Choroid plexus epithelial cell (primary cell): ENCODE measurements at regions not wholly inside any gene's neighbourhood (a gene's known extent, or its start where the extent isn't known, plus 50 kb on each side); places are given as distances from the start of the nearest gene placed in this dataset.

ENCODE experiments used
- DNase-seq: peaks from one replicate; pipeline ENCODE4 v3.0.0-alpha.2; 2010; ENCODE audit warnings: low read depth
- H3K4me3 ChIP-seq: 2 replicates; pipeline ENCODE4 v1.5.1; 2011; ENCODE audit warnings: low read depth, mild to moderate bottlenecking, control low read depth, low read length, moderate library complexity
- TF ChIP-seq, protein P1 (sequence below): conservative IDR thresholded peaks from 2 replicates; pipeline ENCODE4 v1.5.1; 2011; ENCODE audit warnings: low read depth, mild to moderate bottlenecking, control low read depth, inconsistent platforms, low read length, moderate library complexity

DNA sequence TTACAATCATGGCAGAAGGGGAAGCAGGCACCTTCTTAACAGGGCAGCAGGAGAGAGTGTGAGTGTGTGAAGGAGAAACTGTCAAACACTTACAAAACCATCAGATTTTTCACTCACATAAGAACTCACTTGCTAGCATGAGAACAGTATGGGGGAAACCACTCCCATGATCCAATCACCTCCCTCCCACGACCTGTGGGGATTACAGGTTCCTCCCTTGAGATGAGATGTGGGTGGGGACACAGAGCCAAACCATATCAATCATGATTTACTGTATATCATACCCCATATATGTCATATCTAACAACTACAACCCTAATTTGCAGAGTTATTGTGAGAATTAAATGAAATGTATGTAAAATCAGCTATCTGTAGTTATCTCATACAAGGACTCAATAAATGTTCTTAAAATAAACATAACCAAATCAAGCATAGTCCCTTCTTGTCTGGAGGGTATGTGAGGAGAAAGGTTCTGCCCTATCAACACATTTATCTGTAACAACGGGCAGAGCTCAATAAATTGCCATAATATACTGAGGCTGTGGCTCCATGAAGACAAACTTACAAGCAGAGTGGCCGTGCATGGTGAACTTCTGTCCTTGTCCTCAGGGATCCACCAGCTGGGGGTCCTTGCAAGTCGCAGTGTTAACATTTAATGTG lies 504.7 kb downstream of the SOX2 start:
- TF ChIP-seq, protein P1, sequence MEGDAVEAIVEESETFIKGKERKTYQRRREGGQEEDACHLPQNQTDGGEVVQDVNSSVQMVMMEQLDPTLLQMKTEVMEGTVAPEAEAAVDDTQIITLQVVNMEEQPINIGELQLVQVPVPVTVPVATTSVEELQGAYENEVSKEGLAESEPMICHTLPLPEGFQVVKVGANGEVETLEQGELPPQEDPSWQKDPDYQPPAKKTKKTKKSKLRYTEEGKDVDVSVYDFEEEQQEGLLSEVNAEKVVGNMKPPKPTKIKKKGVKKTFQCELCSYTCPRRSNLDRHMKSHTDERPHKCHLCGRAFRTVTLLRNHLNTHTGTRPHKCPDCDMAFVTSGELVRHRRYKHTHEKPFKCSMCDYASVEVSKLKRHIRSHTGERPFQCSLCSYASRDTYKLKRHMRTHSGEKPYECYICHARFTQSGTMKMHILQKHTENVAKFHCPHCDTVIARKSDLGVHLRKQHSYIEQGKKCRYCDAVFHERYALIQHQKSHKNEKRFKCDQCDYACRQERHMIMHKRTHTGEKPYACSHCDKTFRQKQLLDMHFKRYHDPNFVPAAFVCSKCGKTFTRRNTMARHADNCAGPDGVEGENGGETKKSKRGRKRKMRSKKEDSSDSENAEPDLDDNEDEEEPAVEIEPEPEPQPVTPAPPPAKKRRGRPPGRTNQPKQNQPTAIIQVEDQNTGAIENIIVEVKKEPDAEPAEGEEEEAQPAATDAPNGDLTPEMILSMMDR: no peak

DNA sequence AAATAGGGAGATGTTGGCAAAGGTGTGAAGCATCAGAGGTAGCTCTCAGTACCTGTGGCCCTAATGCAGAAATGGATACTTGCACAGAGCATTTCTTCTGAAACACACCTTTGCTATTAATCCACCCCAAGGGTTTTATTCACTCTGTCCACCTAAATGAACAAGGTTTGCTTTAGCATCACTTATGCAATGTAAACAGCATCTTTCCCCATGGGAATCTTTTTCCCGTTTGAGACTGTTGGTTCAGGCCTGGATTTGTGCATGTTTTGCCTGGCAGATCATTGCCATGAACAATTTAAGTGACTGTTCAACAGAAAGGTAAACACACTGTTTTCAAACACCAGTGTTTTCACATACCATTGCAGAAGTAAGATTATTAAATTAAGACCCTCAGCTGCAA lies 508.3 kb downstream of the SOX2 start:
- H3K4me3 ChIP-seq: no peak overlapping the region
- TF ChIP-seq, protein P1: no peak
- DNase-seq: no peak

More for the DNA sequence above, 504.7 kb downstream of the SOX2 start:
- H3K4me3 ChIP-seq: no peak overlapping the region
- no peak for DNase-seq

DNA sequence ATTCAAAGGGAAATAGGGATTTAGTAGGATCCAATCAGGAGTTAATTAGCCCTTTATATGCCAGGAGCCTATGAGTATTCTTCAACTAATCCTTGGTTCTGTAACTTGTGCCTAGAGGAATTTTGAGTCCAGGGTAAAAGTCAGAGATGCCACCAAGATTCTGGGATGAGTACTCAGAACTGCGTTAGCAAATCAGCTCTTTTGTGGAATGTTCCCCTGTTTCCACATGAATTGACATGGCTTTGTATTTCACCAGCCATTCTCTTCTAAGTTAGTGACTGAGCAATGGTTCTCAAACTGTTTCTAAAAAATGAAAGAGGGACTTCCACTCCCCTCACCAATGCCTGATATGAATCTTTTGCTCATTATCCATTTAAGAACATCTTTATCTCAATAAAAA lies 508.7 kb downstream of the SOX2 start:
- TF ChIP-seq, protein P1: no peak
- no peak overlapping the region for H3K4me3 ChIP-seq
- DNase-seq: no peak

DNA sequence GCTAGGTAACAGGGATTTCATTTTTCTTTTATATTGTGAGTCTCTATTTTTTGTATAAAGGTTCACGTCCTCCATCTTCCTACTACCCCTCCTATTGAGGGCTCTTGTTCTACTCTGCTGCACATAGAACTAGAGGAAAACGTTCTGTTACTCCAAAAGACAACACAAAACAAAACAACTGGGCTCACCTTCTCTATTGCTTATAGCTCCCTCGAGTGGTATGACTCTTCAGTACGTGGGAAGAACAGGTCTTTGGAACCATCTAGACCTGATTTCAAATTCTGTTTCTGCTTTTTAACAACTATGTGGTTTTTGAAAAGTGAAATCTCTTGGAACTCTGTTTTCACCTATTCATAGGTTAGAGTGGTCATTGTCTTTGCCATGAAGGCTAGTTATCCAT lies 515.3 kb downstream of the SOX2 start:
- DNase-seq: no peak
- no peak overlapping the region for H3K4me3 ChIP-seq
- TF ChIP-seq, protein P1: no peak

DNA sequence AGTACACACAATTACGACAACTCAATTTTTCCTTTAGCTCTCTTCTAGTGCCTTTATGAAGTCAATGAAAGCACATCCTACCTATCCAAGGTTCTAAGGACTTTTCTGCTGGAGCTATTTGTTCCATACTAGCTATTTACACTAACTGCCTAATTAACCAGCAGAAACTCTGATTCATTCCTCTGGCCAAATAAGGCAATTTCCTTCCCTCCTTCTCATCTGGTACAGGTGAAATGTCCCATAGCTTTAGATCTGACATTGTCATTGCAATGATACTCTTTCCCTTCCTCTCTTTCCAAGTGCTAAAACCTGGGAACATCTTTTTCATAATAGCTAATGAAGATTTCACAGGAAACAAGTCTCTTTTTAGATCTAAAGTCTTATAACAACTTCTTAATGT lies 521.7 kb downstream of the SOX2 start:
- TF ChIP-seq, protein P1: no peak
- DNase-seq: no peak
- H3K4me3 ChIP-seq: no peak overlapping the region

DNA sequence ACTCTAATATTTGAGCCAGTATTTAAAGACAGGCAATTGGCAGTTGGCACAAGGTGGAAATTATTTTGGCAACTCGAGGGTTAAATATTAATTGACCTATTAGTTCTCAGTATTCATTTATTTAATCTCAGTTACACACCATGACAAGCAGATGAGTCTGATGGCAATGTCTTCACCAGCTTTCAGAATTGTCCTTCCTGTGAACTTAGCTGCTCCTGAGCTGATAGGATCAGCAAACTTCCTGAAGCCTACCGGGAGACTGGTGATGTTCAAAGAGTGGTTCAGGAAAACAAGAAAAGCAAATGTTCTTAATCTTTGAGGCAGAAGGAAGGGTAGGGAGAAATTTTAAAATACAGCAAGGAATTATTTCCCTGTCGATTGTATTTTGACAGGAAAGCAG lies 522.2 kb downstream of the SOX2 start:
- TF ChIP-seq, protein P1: no peak
- DNase-seq: no peak
- no peak overlapping the region for H3K4me3 ChIP-seq

DNA sequence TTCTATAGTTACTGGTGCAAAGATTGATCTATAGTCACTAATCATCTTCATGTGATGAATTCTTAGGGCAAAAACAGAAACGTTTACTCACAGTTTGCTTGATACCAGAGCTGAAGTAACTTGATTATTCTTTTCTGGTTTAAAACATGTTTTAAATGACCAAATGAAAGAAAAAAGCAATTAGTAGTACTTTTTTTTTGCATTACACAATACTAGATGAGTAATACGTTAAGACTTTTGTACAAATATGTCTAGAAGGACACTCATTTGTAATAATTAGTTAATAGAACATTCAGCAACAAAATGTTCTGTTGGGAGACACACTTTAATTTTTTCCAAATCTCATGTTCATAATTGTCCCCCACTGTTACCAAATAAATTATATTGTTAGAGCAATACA lies 523.2 kb downstream of the SOX2 start:
- TF ChIP-seq, protein P1: no peak
- DNase-seq: no peak
- no peak overlapping the region for H3K4me3 ChIP-seq
